DMS79 (cell line): ENCODE measurements at regions not wholly inside any gene's neighbourhood (a gene's known extent, or its start where the extent isn't known, plus 50 kb on each side); places are given as distances from the start of the nearest gene placed in this dataset.

Experiments
- DNase-seq: peaks from one replicate; lab custom pipeline; 2025; lab: John Stamatoyannopoulos, UW

DNA sequence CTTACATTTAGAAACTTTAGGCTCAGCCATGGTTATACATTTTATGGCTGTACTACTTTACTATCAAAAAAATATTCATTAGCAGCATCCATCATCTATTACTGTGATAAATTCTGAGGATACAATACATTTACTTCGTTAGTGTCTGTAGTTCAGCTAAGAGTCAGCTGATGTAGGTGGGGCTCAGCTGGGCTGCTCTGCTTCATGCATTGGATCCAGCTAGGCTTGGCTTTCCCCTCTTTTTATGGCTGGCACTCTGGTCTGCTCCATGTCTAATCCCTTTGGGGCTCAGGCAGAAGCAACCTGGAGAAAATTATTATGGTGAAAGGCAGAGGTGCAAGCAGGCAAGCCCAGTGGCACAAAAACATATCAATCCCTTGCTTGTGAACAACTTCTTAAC lies 930.1 kb upstream of the NR2F2 start:
- DNase-seq = no peak

GRCh38 chr15:95401587-95401986 lies 928.9 kb upstream of the NR2F2 start:
- no peak for DNase-seq

DNA sequence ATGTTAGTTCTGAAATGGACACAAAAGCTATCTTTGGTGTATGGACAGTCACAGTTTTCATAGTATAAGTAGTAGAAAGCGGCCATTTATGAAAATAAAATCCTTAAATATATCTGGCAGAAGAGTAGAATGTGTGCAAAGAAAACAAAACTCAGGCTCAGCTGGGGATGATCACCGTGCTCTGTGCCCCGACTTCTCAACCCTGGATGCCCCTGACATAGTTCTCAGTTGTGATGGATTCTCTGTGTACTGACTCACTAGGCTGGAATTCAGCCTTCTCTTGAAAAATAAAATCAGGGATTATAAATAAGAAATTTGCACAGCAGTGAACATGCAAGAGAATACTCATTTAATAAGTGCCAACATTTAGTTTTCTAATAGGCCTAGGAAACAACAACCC lies 925.1 kb upstream of the NR2F2 start:
- DNase-seq = no peak

DNA sequence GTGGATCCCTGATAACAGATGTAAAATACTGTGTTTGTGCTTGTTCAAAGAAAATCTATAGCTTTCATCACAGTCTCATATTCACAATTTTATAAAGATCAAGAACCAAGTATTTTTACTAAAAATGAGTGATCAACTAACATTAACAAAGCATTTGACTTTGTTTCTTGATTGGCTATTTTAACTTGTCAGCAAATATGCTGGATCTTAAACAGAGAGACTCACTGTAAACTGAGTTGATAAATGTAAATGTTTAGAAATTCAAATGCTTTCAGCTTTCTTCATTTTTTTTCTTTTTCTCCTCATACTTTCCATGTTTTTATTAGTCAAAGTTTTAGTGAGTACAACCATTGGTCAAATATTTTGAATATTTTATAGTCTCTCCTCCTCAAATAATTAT lies 923.0 kb upstream of the NR2F2 start:
- DNase-seq = no peak

DNA sequence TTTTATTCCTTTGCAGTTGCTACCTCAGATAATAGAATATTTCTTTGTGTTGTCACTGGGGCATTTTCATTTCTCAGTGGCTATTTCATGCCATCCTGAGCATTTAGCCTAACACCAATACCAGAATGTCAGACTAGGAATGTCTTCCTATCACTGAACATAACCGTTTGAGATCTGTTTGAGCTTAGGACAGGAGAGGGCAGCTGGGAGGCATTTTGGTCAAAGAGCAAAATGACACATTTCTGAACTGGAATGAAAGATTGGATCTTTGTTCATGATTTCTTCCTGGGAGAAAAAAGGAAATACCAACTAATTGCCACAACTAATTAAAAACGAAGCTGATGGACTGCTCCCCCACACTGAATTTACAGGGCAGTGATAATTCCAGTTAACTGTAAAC lies 921.3 kb upstream of the NR2F2 start:
- DNase-seq = no peak

DNA sequence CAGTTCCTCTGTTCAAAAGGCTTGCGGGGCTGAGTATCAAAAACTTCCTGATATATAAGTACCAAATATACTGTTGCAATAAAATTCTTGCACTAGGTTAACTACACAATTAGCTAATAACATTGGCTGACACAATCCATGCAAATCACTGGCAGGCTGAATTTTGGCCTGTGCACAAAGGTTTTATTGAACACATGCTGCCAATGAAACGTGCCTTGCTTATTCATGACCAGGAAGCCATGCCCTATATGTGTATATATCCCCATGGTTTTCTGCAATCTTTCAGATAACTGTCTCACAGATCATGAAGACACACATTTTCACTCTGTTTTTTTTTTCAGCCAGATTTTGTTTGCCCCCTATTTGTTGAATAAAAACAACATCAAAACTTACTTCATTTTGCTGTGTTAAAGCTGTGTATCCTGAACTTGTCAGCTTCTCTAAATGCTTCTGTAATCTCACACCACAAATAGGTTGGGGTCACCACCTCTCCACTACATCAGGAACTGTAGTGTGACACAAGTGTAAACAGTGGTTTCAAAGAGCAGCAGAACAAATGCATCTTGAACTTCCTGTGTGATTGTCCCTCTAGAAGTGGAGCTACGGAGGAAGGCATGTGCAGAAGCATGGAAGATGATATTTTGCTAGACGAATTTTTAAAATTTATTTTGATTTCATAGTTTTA lies 920.7 kb upstream of the NR2F2 start:
- no peak for DNase-seq

GRCh38 chr15:95410757-95411156 lies 919.7 kb upstream of the NR2F2 start:
- no peak for DNase-seq

- no peak for DNase-seq
These were observed 913.9 kb upstream of the NR2F2 start for GRCh38 chr15:95416576-95416975.

GRCh38 chr15:95417761-95418160 lies 912.7 kb upstream of the NR2F2 start:
- DNase-seq = no peak

- no peak for DNase-seq
These were observed 908.2 kb upstream of the NR2F2 start for GRCh38 chr15:95422255-95422654.

- no peak for DNase-seq
These were observed 904.6 kb upstream of the NR2F2 start for GRCh38 chr15:95425859-95426258.

GRCh38 chr15:95429345-95429744 lies 901.2 kb upstream of the NR2F2 start:
- DNase-seq = no peak

GRCh38 chr15:95431518-95431917 lies 899.0 kb upstream of the NR2F2 start:
- DNase-seq = no peak

DNA sequence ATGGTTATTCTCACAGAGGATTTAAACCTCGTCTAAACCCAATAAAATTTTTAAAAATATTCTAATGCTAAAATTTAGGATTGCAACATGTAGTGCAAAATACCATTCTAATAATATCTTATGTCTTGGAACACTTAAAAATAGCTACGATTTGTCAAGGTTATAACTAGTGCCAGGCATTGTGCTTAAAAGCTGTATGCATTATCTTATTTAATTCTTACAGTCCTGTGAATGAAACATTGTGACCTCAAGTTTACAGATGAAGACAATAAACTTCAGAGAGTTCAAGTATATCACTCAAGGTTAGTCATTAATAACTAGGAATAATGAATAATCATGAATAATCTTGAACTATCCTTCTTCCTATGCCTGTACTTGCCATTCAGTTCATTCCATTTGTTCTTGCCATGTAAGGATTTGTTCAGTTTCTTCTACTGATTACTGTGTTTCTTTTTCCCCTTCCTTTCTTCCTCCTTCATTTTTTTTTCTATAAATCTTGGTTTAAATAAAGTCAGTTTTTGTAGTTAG lies 897.6 kb upstream of the NR2F2 start:
- DNase-seq = no peak

DNA sequence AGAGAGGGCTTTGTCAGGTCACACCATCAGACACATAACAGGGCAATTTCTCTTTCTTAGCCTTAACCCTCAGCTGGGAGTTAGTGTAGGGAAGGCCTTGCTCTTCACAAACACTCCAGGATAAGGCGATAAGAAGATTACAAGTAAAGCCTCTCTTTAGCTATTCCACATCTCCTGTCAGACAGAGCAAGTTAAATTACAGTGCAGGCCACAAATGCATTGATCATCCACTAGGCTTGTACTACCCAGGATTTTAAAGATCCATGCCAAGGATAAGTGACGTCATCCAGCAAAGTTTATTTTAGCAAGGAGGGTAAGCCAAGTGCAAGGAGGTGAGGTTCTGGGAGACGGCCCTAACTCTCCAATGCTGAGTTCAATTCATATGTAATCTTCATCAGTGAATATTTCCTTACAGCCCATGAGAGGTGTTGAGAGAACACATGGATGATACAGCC lies 890.6 kb upstream of the NR2F2 start:
- no peak for DNase-seq

- no peak for DNase-seq
These were observed 889.8 kb upstream of the NR2F2 start for GRCh38 chr15:95440712-95441111.

GRCh38 chr15:95442107-95442719 lies 888.3 kb upstream of the NR2F2 start:
- DNase-seq = no peak

- no peak for DNase-seq
These were observed 885.6 kb upstream of the NR2F2 start for GRCh38 chr15:95444860-95445259.

DNA sequence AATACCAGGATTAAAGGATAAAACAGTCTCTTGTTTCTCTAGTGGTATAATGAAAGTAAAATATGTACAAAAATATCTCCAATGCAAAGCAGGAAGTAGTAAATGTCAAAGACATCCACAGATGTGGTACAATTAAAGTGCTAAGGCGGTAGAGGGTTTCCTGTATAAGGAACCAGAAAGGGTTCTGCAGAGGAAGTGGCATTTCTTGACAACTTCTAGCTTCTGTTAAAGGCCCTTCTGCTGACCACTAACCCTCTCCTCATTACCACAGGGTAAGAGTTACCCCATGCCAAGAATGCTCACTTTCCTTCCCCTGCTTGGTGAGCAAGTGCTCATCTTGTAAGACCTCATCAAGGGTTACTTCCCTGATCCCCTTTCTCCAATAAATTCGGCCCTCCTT lies 883.6 kb upstream of the NR2F2 start:
- DNase-seq = no peak

- no peak for DNase-seq
These were observed 883.0 kb upstream of the NR2F2 start for GRCh38 chr15:95447486-95447885.

DNA sequence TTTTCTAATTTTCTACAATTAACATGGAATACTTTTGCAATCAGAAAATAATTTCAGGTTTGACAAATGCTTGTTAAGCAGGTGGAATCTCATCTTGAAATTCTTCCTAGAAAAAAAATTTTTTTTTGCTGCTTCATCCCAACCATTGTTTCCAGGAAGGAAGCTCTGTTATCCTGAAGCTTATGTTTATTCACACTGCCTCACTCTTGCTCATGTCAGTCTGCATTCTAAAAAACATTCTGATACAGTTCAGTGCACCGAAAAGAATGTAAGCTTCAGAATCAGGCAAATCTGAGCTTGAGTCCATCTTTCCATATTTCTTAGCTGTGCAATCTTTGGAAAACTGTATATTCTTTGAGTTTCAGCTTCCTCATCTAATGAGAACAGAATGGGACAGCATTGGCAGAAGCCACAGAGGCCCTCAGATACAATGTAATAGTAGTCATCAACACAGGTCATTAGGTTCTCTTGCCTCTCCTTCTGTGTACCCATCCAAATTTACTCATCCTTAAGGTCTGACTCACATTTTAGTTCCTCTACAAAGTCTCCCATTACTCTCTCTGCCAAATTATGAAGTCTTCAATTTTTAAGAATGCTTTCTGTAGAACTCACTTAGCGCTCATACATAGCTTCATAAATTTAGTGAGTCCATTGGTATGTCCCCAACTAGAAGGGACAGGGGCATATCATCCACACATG lies 881.8 kb upstream of the NR2F2 start:
- DNase-seq = no peak

DNA sequence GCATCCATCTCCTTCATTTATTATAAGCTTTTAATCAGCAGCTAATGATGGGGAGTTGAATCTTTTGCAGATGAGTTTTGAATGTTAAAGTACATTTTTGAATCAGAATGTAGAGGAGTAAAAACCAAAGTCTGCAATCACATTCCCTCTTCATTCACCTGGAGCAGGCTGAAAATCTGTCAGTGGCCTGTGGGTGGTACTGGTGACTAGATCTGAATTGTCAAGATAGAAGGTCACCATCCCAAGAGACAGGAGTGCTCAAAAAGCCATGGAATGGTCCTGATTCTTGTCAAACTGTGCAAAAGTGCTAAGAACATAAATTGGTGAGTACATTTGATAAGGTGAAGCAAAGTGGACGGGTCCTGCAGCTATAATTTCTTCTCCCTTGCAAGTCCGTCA lies 881.3 kb upstream of the NR2F2 start:
- DNase-seq = no peak

DNA sequence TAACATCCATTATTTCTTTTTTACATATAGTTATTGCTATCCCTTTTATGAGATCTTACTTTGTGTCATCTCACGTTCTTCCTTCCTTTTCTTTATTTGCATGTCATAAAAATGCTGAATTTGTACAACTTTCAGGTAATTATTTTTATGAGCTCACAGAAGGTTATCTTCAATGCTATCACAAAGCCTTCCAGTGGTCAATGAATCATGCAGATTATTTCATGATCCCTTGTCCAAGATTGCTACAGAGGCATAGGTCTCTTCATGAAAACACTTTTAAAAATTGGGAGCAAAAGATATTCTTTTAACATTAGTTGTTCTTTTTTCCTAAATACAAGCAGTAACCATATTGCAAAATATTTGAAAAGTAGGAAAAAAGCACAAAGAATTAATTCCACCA lies 880.1 kb upstream of the NR2F2 start:
- DNase-seq = no peak
